ENCODE measurements at regions not wholly inside any gene's neighbourhood (a gene's known extent, or its start where the extent isn't known, plus 50 kb on each side); places are given as distances from the start of the nearest gene placed in this dataset.

GRCh38 chr13:107076801-107077200 is 508.9 kb upstream of the ARGLU1 start:
- no peaks in the 10 kb centered on the region for H4K20me1 ChIP-seq (ENCODE audit: insufficient read depth)
- no peak overlapping the region for H3K4me2 ChIP-seq (ENCODE audit: low read length)
- H3K27ac ChIP-seq (ENCODE audit: low read length), result no peak overlapping the region
- TF ChIP-seq EZH2 (IDR thresholded peaks at IDR 0.05; ENCODE audit: borderline replicate concordance, insufficient read depth, low read length, poor library complexity, severe bottlenecking) (no peak), CTCF (IDR thresholded peaks at IDR 0.05; ENCODE audit: poor library complexity, severe bottlenecking) (no peak), MXI1 (conservative IDR thresholded peaks at IDR 0.05; ENCODE audit: poor library complexity, severe bottlenecking) (no peak), TAF1 (IDR thresholded peaks at IDR 0.05; ENCODE audit: low read depth) (no peak)
- no peaks in the 10 kb centered on the region for H3K36me3 ChIP-seq (ENCODE audit: insufficient read depth, low read length)
- H3F3A ChIP-seq (ENCODE audit: insufficient read depth, low read length, poor library complexity, severe bottlenecking), result no peaks in the 10 kb centered on the region
- no peak overlapping the region for H3K9ac ChIP-seq (ENCODE audit: low read length)
- H3K4me3 ChIP-seq (ENCODE audit: low read length), result no peak overlapping the region
- H3K27me3 ChIP-seq (ENCODE audit: insufficient read depth, low read depth, low read length), result no peaks in the 10 kb centered on the region
- H3K9me2 ChIP-seq (ENCODE audit: insufficient read depth, low read length), result no peaks in the 10 kb centered on the region
- no peak overlapping the region for H2AFZ ChIP-seq (ENCODE audit: low read depth, low read length)
- no peaks in the 10 kb centered on the region for H3K9me3 ChIP-seq (ENCODE audit: low read length)
- no peaks in the 10 kb centered on the region for H3K79me2 ChIP-seq (replicated peaks; ENCODE audit: insufficient read depth, low read length)

GRCh38 chr13:107075576-107075975 is 507.6 kb upstream of the ARGLU1 start:
- no peaks in the 10 kb centered on the region for H3K27me3 ChIP-seq (ENCODE audit: insufficient read depth, low read depth, low read length)
- H2AFZ ChIP-seq (ENCODE audit: low read depth, low read length), result no peak overlapping the region
- H3K4me2 ChIP-seq (ENCODE audit: low read length), result no peak overlapping the region
- no peaks in the 10 kb centered on the region for H4K20me1 ChIP-seq (ENCODE audit: insufficient read depth)
- no peaks in the 10 kb centered on the region for H3F3A ChIP-seq (ENCODE audit: insufficient read depth, low read length, poor library complexity, severe bottlenecking)
- no peaks in the 10 kb centered on the region for H3K9me3 ChIP-seq (ENCODE audit: low read length)
- H3K9me2 ChIP-seq (ENCODE audit: insufficient read depth, low read length), result no peaks in the 10 kb centered on the region
- no peak overlapping the region for H3K27ac ChIP-seq (ENCODE audit: low read length)
- no peaks in the 10 kb centered on the region for H3K79me2 ChIP-seq (replicated peaks; ENCODE audit: insufficient read depth, low read length)
- no peak overlapping the region for H3K9ac ChIP-seq (ENCODE audit: low read length)
- no peaks in the 10 kb centered on the region for H3K36me3 ChIP-seq (ENCODE audit: insufficient read depth, low read length)
- TF ChIP-seq SMC3 (conservative IDR thresholded peaks at IDR 0.05; ENCODE audit: poor library complexity), result no peak
- TF ChIP-seq MXI1 (conservative IDR thresholded peaks at IDR 0.05; ENCODE audit: poor library complexity, severe bottlenecking), result no peak
- TF ChIP-seq RAD21 (conservative IDR thresholded peaks at IDR 0.05), result no peak
- TF ChIP-seq EP300 (conservative IDR thresholded peaks at IDR 0.05; ENCODE audit: poor library complexity, severe bottlenecking), result no peak
- TF ChIP-seq TAF1 (IDR thresholded peaks at IDR 0.05; ENCODE audit: low read depth), result no peak
- TF ChIP-seq POLR2AphosphoS5 (IDR thresholded peaks at IDR 0.05), result no peak
- no peak for TF ChIP-seq CTCF (IDR thresholded peaks at IDR 0.05; ENCODE audit: poor library complexity, severe bottlenecking)
- no peak for TF ChIP-seq EZH2 (IDR thresholded peaks at IDR 0.05; ENCODE audit: borderline replicate concordance, insufficient read depth, low read length, poor library complexity, severe bottlenecking)
- no peak overlapping the region for H3K4me3 ChIP-seq (ENCODE audit: low read length)

- TF ChIP-seq SMC3 (conservative IDR thresholded peaks at IDR 0.05; ENCODE audit: poor library complexity), result no peak
- TF ChIP-seq RAD21 (conservative IDR thresholded peaks at IDR 0.05), result no peak
- TF ChIP-seq TAF1 (IDR thresholded peaks at IDR 0.05; ENCODE audit: low read depth), result no peak
- TF ChIP-seq CTCF (IDR thresholded peaks at IDR 0.05; ENCODE audit: poor library complexity, severe bottlenecking), result no peak
- TF ChIP-seq REST (IDR thresholded peaks at IDR 0.05; ENCODE audit: borderline replicate concordance), result no peak
- TF ChIP-seq EP300 (conservative IDR thresholded peaks at IDR 0.05; ENCODE audit: poor library complexity, severe bottlenecking), result no peak
- TF ChIP-seq MXI1 (conservative IDR thresholded peaks at IDR 0.05; ENCODE audit: poor library complexity, severe bottlenecking), result no peak
- no peak for TF ChIP-seq EZH2 (IDR thresholded peaks at IDR 0.05; ENCODE audit: borderline replicate concordance, insufficient read depth, low read length, poor library complexity, severe bottlenecking)
- TF ChIP-seq POLR2AphosphoS5 (IDR thresholded peaks at IDR 0.05), result no peak
- Histone ChIP-seq H3K79me2 (replicated peaks; ENCODE audit: insufficient read depth, low read length) (no peaks in the 10 kb centered on the region), H3K4me3 (ENCODE audit: low read length) (no peak overlapping the region), H3K36me3 (ENCODE audit: insufficient read depth, low read length) (no peaks in the 10 kb centered on the region), H3K4me2 (ENCODE audit: low read length) (no peak overlapping the region), H3F3A (ENCODE audit: insufficient read depth, low read length, poor library complexity, severe bottlenecking) (no peaks in the 10 kb centered on the region), H3K27ac (ENCODE audit: low read length) (no peak overlapping the region), H3K9me2 (ENCODE audit: insufficient read depth, low read length) (no peaks in the 10 kb centered on the region), H3K27me3 (ENCODE audit: insufficient read depth, low read depth, low read length) (no peaks in the 10 kb centered on the region), H3K9me3 (ENCODE audit: low read length) (no peaks in the 10 kb centered on the region), H4K20me1 (ENCODE audit: insufficient read depth) (no peaks in the 10 kb centered on the region), H2AFZ (ENCODE audit: low read depth, low read length) (no peak overlapping the region), H3K9ac (ENCODE audit: low read length) (no peak overlapping the region)
Observed at GRCh38 chr13:107070792-107071191, 502.9 kb upstream of the ARGLU1 start.

Data from neural cell (in vitro differentiated cells).